ENCODE measurements at regions not wholly inside any gene's neighbourhood (a gene's known extent, or its start where the extent isn't known, plus 50 kb on each side); places are given as distances from the start of the nearest gene placed in this dataset.

- no peak overlapping the region for H3K4me3 ChIP-seq
- no peak for ATAC-seq
- TF ChIP-seq EZH2 (IDR thresholded peaks at IDR 0.05; ENCODE audit: low read depth, unreplicated experiment) (no peak), STAT1 (IDR thresholded peaks at IDR 0.05; ENCODE audit: unreplicated experiment) (no peak), CREB1 (CRISPR knock-in tag; IDR thresholded peaks at IDR 0.05; ENCODE audit: low read depth) (no peak), ZNF114 (CRISPR knock-in tag; IDR thresholded peaks at IDR 0.05) (no peak), NANOG (IDR thresholded peaks at IDR 0.05; ENCODE audit: borderline replicate concordance) (no peak), EZH2phosphoT487 (IDR thresholded peaks at IDR 0.05; ENCODE audit: unreplicated experiment) (no peak), ETS1 (IDR thresholded peaks at IDR 0.05) (no peak), JUNB (IDR thresholded peaks at IDR 0.05; ENCODE audit: unreplicated experiment) (no peak), REST (IDR thresholded peaks at IDR 0.05; ENCODE audit: unreplicated experiment) (no peak)
- H3K79me2 ChIP-seq (replicated peaks; ENCODE audit: insufficient read depth): no peaks in the 10 kb centered on the region
- H3K27ac Mint-ChIP-seq: no peak overlapping the region
- H3K36me3 Mint-ChIP-seq (ENCODE audit: low read depth): no peaks in the 10 kb centered on the region
- H3K27ac ChIP-seq (ENCODE audit: low read depth): no peak overlapping the region
- peaks cover under 1% of the 10 kb centered on the region for H3K27me3 Mint-ChIP-seq (ENCODE audit: insufficient read depth, low read depth, poor library complexity)
- H3K4me1 Mint-ChIP-seq: peaks cover 15% of the 10 kb centered on the region; the same call in 2 of the 3 replicates
- H3K4me3 Mint-ChIP-seq: no peak overlapping the region
- no peak overlapping the region for H2AFZ ChIP-seq
- no peaks in the 10 kb centered on the region; the same call in 1 of the 2 replicates for H3K4me1 ChIP-seq (ENCODE audit: insufficient read depth)
- no peak overlapping the region for H3K4me2 ChIP-seq
- H4K20me1 ChIP-seq (replicated peaks; ENCODE audit: insufficient read depth): no peaks in the 10 kb centered on the region
- H3K9me3 Mint-ChIP-seq: no peaks in the 10 kb centered on the region
- DNase-seq (ENCODE audit: low spot score): no peak
- H3F3A ChIP-seq (replicated peaks; ENCODE audit: low read depth): no peaks in the 10 kb centered on the region
- H3K27me3 ChIP-seq (ENCODE audit: insufficient read depth): no peaks in the 10 kb centered on the region
- H3K9me2 ChIP-seq (ENCODE audit: insufficient read depth): peaks cover 3% of the 10 kb centered on the region; the same call in 1 of the 2 replicates
- H3K36me3 ChIP-seq (ENCODE audit: insufficient read depth): no peaks in the 10 kb centered on the region
Observed at GRCh38 chr3:64925575-64925974, 237.8 kb upstream of the ADAMTS9 start.

- no peaks in the 10 kb centered on the region for H3K36me3 Mint-ChIP-seq (ENCODE audit: low read depth)
- H3K27me3 ChIP-seq (ENCODE audit: insufficient read depth): no peaks in the 10 kb centered on the region
- H3K4me3 Mint-ChIP-seq: no peak overlapping the region
- H3K9me3 Mint-ChIP-seq: no peaks in the 10 kb centered on the region
- H3F3A ChIP-seq (replicated peaks; ENCODE audit: low read depth): no peaks in the 10 kb centered on the region
- H4K20me1 ChIP-seq (replicated peaks; ENCODE audit: insufficient read depth): no peaks in the 10 kb centered on the region
- no peaks in the 10 kb centered on the region for H3K79me2 ChIP-seq (replicated peaks; ENCODE audit: insufficient read depth)
- peaks cover 1% of the 10 kb centered on the region for H3K27me3 Mint-ChIP-seq (ENCODE audit: insufficient read depth, low read depth, poor library complexity)
- no peak overlapping the region for H3K27ac ChIP-seq (ENCODE audit: low read depth)
- no peak overlapping the region for H3K4me2 ChIP-seq
- no peak overlapping the region for H2AFZ ChIP-seq
- ATAC-seq (no peak), DNase-seq (ENCODE audit: low spot score) (no peak)
- H3K4me1 ChIP-seq (ENCODE audit: insufficient read depth): no peaks in the 10 kb centered on the region; the same call in 1 of the 2 replicates
- peaks cover 19% of the 10 kb centered on the region for H3K4me1 Mint-ChIP-seq
- H3K36me3 ChIP-seq (ENCODE audit: insufficient read depth): no peaks in the 10 kb centered on the region
- no peak overlapping the region for H3K27ac Mint-ChIP-seq
- peaks cover 6% of the 10 kb centered on the region for H3K9me2 ChIP-seq (ENCODE audit: insufficient read depth)
- H3K4me3 ChIP-seq: no peak overlapping the region
- no peak for TF ChIP-seq ETS1 (IDR thresholded peaks at IDR 0.05)
- TF ChIP-seq POLR2AphosphoS5 (IDR thresholded peaks at IDR 0.05; ENCODE audit: low read depth): no peak
- TF ChIP-seq EZH2 (IDR thresholded peaks at IDR 0.05; ENCODE audit: low read depth, unreplicated experiment): no peak
- no peak for TF ChIP-seq JUNB (IDR thresholded peaks at IDR 0.05; ENCODE audit: unreplicated experiment)
- TF ChIP-seq ZNF114 (CRISPR knock-in tag; IDR thresholded peaks at IDR 0.05): no peak
- TF ChIP-seq CTCF (conservative IDR thresholded peaks at IDR 0.05; ENCODE audit: low read depth in 2 of 2): no peak
- no peak for TF ChIP-seq ZNF331 (CRISPR knock-in tag; IDR thresholded peaks at IDR 0.05; ENCODE audit: low read depth)
- no peak for TF ChIP-seq NANOG (IDR thresholded peaks at IDR 0.05; ENCODE audit: borderline replicate concordance)
- no peak for TF ChIP-seq EZH2phosphoT487 (IDR thresholded peaks at IDR 0.05; ENCODE audit: unreplicated experiment)
- no peak for TF ChIP-seq STAT1 (IDR thresholded peaks at IDR 0.05; ENCODE audit: unreplicated experiment)
- TF ChIP-seq REST (IDR thresholded peaks at IDR 0.05; ENCODE audit: unreplicated experiment): no peak
Observed at GRCh38 chr3:64924961-64925360, 237.2 kb upstream of the ADAMTS9 start.
